ENCODE measurements at regions not wholly inside any gene's neighbourhood (a gene's known extent, or its start where the extent isn't known, plus 50 kb on each side); places are given as distances from the start of the nearest gene placed in this dataset.
"Not testable (repeated sequence)": the region's sequence is repeated elsewhere in the genome, so short reads cannot be mapped to it uniquely, and the experiment has no call there.

DNA sequence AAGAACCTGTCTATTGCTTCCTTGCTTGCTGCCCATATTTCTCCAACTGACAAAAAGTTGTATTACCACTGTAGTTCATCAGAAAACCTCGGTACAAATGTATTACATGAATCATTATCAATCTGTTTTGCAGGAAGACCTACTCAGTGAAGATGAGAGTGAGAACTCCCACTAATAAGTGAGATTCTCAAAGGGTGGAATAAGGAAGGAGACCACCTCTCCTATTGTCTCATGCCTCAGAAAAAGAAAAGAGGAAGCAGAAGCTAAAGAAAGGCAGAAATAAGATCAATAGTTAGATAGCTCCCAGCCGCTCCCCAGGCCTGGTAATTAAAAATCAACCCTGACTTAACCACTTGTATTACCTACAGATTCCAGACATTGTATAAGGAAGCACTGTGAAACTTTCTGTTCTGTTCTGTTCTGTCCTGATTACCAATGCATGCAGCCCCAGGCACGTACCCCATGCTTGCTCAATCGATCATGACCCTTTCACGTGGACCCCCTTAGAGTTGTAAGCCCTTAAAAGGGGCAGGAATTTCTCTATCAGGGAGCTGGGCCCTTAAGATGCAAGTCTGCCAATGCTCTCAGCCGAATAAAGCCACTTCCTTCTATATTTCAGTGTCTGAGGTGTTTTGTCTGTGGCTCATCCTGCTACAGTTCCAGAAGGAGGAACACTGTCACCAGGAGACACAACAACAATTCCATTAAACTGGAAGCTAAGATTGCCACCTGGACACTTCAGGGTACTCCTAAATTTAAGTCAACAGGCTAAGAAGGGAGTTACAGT, 152.5 kb upstream of the COX7C start:
- Histone ChIP-seq H3K27me3 (ENCODE audit: control insufficient read depth in 1 of 2, insufficient read depth in 2 of 2, low read length in 2 of 2) (no peaks in the 10 kb centered on the region), H3K4me3 (ENCODE audit: low read length in 2 of 2) (no peak overlapping the region), H3K4me1 (ENCODE audit: control insufficient read depth, insufficient read depth, low read length) (no peaks in the 10 kb centered on the region), H3K36me3 (ENCODE audit: control insufficient read depth in 2 of 2, insufficient read depth in 2 of 2, low read length in 2 of 2) (no peaks in the 10 kb centered on the region), H3K27ac (ENCODE audit: low read length) (no peak overlapping the region), H3K9ac (ENCODE audit: low read length in 2 of 2) (no peak overlapping the region), H3K9me3 (ENCODE audit: control insufficient read depth in 2 of 2, low read length in 2 of 2) (peaks cover 5 to 27% of the 10 kb centered on the region in 2 donors)

DNA sequence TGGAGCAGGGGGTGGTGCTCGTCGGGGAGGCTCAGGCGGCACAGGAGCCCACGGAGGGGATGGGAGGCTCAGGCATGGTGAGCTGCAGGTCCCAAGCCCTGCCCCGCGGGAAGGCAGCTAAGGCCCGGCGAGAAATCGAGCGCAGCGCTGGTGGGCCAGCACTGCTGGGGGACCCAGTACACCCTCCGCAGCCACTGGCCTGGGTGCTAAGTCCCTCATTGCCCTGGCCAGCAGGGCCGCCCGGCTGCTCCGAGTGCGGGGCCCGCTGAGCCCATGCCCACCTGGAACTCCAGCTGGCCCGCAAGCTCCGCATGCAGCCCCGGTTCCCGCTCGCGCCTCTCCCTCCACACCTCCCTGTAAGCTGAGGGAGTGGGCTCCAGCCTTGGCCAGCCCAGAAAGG, 151.0 kb upstream of the COX7C start:
- H3K9me3 ChIP-seq (ENCODE audit: control insufficient read depth in 2 of 2, low read length in 2 of 2) = peaks cover 5 to 27% of the 10 kb centered on the region in 2 donors
- not testable (repeated sequence) for H3K4me1 ChIP-seq (ENCODE audit: control insufficient read depth, insufficient read depth, low read length); H3K27me3 ChIP-seq (ENCODE audit: control insufficient read depth in 1 of 2, insufficient read depth in 2 of 2, low read length in 2 of 2)

DNA sequence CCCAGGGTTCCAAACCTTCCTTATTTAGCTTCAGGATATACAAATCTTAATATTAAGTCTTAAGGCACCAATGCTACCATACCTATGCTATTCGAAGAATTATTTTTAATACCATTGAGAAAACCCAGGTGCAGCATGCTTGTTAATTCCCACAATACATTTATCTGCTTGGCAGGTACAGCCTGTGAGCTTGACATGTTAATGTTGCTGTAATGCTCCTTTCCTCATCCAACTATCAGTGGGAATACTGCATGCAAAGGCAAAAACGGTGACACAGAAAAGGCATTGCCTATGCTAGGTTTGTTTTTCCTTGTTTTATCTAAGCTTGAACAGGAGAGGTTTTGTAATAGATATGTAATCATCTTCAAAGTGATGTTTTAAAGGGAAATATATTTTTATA, 135.7 kb upstream of the COX7C start:
- H3K27me3 ChIP-seq (ENCODE audit: control insufficient read depth in 1 of 2, insufficient read depth in 2 of 2, low read length in 2 of 2) = no peaks in the 10 kb centered on the region
- H3K27ac ChIP-seq (ENCODE audit: low read length) = no peak overlapping the region
- no peaks in the 10 kb centered on the region for H3K9me3 ChIP-seq (ENCODE audit: control insufficient read depth in 2 of 2, low read length in 2 of 2)
- no peak overlapping the region for H3K9ac ChIP-seq (ENCODE audit: low read length in 2 of 2)
- H3K36me3 ChIP-seq (ENCODE audit: control insufficient read depth in 2 of 2, insufficient read depth in 2 of 2, low read length in 2 of 2) = no peaks in the 10 kb centered on the region
- H3K4me3 ChIP-seq (ENCODE audit: low read length in 2 of 2) = no peak overlapping the region
- H3K4me1 ChIP-seq (ENCODE audit: control insufficient read depth, insufficient read depth, low read length) = no peaks in the 10 kb centered on the region

More for the DNA sequence above, 151.0 kb upstream of the COX7C start:
- H3K36me3 ChIP-seq (ENCODE audit: control insufficient read depth in 2 of 2, insufficient read depth in 2 of 2, low read length in 2 of 2); H3K9ac ChIP-seq (ENCODE audit: low read length in 2 of 2); H3K27ac ChIP-seq (ENCODE audit: low read length); H3K4me3 ChIP-seq (ENCODE audit: low read length in 2 of 2): not testable (repeated sequence)

DNA sequence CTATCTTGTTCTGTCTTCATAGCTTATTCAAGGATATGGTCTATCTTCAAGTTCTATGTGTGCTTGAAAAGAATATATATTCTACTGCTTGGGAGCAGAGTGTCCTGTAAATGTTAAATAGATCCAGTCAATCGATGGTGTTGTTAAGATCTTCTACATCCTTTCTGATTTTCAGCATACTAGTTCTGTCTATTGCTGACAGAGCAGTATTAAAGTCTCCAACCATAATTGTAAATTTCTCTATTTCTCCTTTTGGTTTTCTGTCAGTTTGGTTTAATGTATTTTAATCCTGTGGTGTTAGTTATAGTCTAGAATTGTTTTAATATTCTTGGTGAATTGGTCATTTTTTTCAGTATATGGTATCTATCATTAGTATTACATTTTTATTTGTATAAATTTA, 124.0 kb upstream of the COX7C start:
- Histone ChIP-seq H3K36me3 (ENCODE audit: control insufficient read depth in 2 of 2, insufficient read depth in 2 of 2, low read length in 2 of 2) (no peaks in the 10 kb centered on the region), H3K27me3 (ENCODE audit: control insufficient read depth in 1 of 2, insufficient read depth in 2 of 2, low read length in 2 of 2) (no peaks in the 10 kb centered on the region), H3K27ac (ENCODE audit: low read length) (no peak overlapping the region), H3K9me3 (ENCODE audit: control insufficient read depth in 2 of 2, low read length in 2 of 2) (no peaks in the 10 kb centered on the region), H3K4me1 (ENCODE audit: control insufficient read depth, insufficient read depth, low read length) (no peaks in the 10 kb centered on the region), H3K9ac (ENCODE audit: low read length in 2 of 2) (no peak overlapping the region), H3K4me3 (ENCODE audit: low read length in 2 of 2) (no peak overlapping the region)

DNA sequence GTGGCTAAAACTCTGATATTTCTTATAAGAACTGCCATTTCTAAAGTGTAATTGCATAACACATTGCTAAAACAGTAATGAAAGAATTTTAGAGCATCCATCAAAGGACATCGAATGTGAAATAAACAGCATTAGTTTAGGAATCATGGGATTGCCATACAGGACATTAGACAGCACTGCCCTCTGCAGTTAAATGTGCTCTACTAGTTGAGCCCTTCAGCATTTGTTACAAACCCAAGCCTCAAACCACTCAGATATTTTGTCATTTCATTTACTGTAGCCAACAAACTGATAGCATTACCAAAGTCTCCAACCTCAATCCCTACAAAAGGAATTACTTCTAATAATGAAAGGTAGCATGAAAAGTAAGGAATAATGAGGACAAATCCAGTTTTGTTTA, 116.8 kb upstream of the COX7C start:
- no peaks in the 10 kb centered on the region for H3K36me3 ChIP-seq (ENCODE audit: control insufficient read depth in 2 of 2, insufficient read depth in 2 of 2, low read length in 2 of 2)

DNA sequence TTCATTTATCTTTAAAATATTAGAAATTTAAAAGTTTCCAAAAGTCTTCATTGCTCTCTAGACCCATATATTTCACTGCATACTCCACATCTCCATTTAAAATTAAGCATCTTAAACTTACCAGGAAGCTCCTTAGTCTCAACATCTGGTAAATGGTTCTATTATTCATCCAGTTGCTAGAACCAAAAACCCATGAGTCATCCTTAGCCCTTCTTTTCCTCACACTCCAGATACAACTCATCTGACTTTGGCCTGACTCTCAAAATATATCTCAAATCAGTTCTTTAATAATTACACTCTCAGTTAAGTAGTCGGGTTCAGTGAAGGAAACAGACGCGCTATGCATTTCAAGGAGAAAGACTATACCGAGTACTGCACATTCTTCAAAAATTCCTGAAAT, 110.2 kb upstream of the COX7C start:
- Histone ChIP-seq H3K27ac (ENCODE audit: low read length) (no peak overlapping the region), H3K4me1 (ENCODE audit: control insufficient read depth, insufficient read depth, low read length) (no peaks in the 10 kb centered on the region), H3K36me3 (ENCODE audit: control insufficient read depth in 2 of 2, insufficient read depth in 2 of 2, low read length in 2 of 2) (no peaks in the 10 kb centered on the region), H3K27me3 (ENCODE audit: control insufficient read depth in 1 of 2, insufficient read depth in 2 of 2, low read length in 2 of 2) (no peaks in the 10 kb centered on the region), H3K4me3 (ENCODE audit: low read length in 2 of 2) (no peak overlapping the region), H3K9me3 (ENCODE audit: control insufficient read depth in 2 of 2, low read length in 2 of 2) (no peaks in the 10 kb centered on the region), H3K9ac (ENCODE audit: low read length in 2 of 2) (no peak overlapping the region)

More for the DNA sequence above, 116.8 kb upstream of the COX7C start:
- no peaks in the 10 kb centered on the region for H3K9me3 ChIP-seq (ENCODE audit: control insufficient read depth in 2 of 2, low read length in 2 of 2)
- H3K9ac ChIP-seq (ENCODE audit: low read length in 2 of 2) = no peak overlapping the region
- no peak overlapping the region for H3K27ac ChIP-seq (ENCODE audit: low read length)
- H3K4me3 ChIP-seq (ENCODE audit: low read length in 2 of 2) = no peak overlapping the region
- no peaks in the 10 kb centered on the region for H3K4me1 ChIP-seq (ENCODE audit: control insufficient read depth, insufficient read depth, low read length)
- no peaks in the 10 kb centered on the region for H3K27me3 ChIP-seq (ENCODE audit: control insufficient read depth in 1 of 2, insufficient read depth in 2 of 2, low read length in 2 of 2)

- H3K4me3 ChIP-seq (ENCODE audit: low read length in 2 of 2); H3K9me3 ChIP-seq (ENCODE audit: control insufficient read depth in 2 of 2, low read length in 2 of 2); H3K27me3 ChIP-seq (ENCODE audit: control insufficient read depth in 1 of 2, insufficient read depth in 2 of 2, low read length in 2 of 2); H3K9ac ChIP-seq (ENCODE audit: low read length in 2 of 2); H3K36me3 ChIP-seq (ENCODE audit: control insufficient read depth in 2 of 2, insufficient read depth in 2 of 2, low read length in 2 of 2); H3K4me1 ChIP-seq (ENCODE audit: control insufficient read depth, insufficient read depth, low read length); H3K27ac ChIP-seq (ENCODE audit: low read length): not testable (repeated sequence)
These were observed 107.3 kb upstream of the COX7C start for GRCh38 chr5:86510330-86510915.

DNA sequence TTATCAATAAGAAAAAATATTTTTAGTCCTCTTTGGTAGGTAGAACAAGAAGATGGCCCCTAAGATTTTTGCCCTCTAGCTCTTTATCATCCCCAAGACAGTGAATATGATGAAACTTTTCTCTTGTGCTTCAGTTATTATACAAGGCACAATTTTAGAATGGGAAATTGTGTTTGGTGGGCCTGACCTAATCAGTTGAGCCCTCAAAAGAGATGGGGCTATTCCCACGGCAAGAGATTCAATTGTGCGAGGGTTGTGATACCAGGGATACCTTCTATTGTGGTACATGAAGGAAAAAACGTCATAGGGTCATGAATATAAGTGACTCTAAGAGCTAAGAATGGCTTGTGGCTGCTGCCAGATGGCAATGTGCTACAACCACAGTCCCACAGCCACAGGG, 94.0 kb upstream of the COX7C start:
- H3K27me3 ChIP-seq (ENCODE audit: control insufficient read depth in 1 of 2, insufficient read depth in 2 of 2, low read length in 2 of 2) = no peaks in the 10 kb centered on the region
- peaks cover 0 to 4% of the 10 kb centered on the region in 2 donors for H3K9me3 ChIP-seq (ENCODE audit: control insufficient read depth in 2 of 2, low read length in 2 of 2)
- no peaks in the 10 kb centered on the region for H3K4me1 ChIP-seq (ENCODE audit: control insufficient read depth, insufficient read depth, low read length)
- no peak overlapping the region for H3K27ac ChIP-seq (ENCODE audit: low read length)
- no peaks in the 10 kb centered on the region for H3K36me3 ChIP-seq (ENCODE audit: control insufficient read depth in 2 of 2, insufficient read depth in 2 of 2, low read length in 2 of 2)
- H3K9ac ChIP-seq (ENCODE audit: low read length in 2 of 2) = no peak overlapping the region
- no peak overlapping the region for H3K4me3 ChIP-seq (ENCODE audit: low read length in 2 of 2)

GRCh38 chr5:86525622-86526021, 92.1 kb upstream of the COX7C start:
- H3K27ac ChIP-seq (ENCODE audit: low read length) = no peak overlapping the region
- no peak overlapping the region for H3K9ac ChIP-seq (ENCODE audit: low read length in 2 of 2)
- H3K4me3 ChIP-seq (ENCODE audit: low read length in 2 of 2) = no peak overlapping the region
- H3K27me3 ChIP-seq (ENCODE audit: control insufficient read depth in 1 of 2, insufficient read depth in 2 of 2, low read length in 2 of 2) = no peaks in the 10 kb centered on the region
- no peaks in the 10 kb centered on the region for H3K36me3 ChIP-seq (ENCODE audit: control insufficient read depth in 2 of 2, insufficient read depth in 2 of 2, low read length in 2 of 2)
- peaks cover 0 to 4% of the 10 kb centered on the region in 2 donors for H3K9me3 ChIP-seq (ENCODE audit: control insufficient read depth in 2 of 2, low read length in 2 of 2)
- no peaks in the 10 kb centered on the region for H3K4me1 ChIP-seq (ENCODE audit: control insufficient read depth, insufficient read depth, low read length)

GRCh38 chr5:86526811-86527348, 90.9 kb upstream of the COX7C start:
- Histone ChIP-seq H3K27me3 (ENCODE audit: control insufficient read depth in 1 of 2, insufficient read depth in 2 of 2, low read length in 2 of 2) (no peaks in the 10 kb centered on the region), H3K4me3 (ENCODE audit: low read length in 2 of 2) (no peak overlapping the region), H3K27ac (ENCODE audit: low read length) (no peak overlapping the region), H3K4me1 (ENCODE audit: control insufficient read depth, insufficient read depth, low read length) (no peaks in the 10 kb centered on the region), H3K9me3 (ENCODE audit: control insufficient read depth in 2 of 2, low read length in 2 of 2) (peaks cover 0 to 4% of the 10 kb centered on the region in 2 donors), H3K36me3 (ENCODE audit: control insufficient read depth in 2 of 2, insufficient read depth in 2 of 2, low read length in 2 of 2) (no peaks in the 10 kb centered on the region), H3K9ac (ENCODE audit: low read length in 2 of 2) (no peak overlapping the region)

DNA sequence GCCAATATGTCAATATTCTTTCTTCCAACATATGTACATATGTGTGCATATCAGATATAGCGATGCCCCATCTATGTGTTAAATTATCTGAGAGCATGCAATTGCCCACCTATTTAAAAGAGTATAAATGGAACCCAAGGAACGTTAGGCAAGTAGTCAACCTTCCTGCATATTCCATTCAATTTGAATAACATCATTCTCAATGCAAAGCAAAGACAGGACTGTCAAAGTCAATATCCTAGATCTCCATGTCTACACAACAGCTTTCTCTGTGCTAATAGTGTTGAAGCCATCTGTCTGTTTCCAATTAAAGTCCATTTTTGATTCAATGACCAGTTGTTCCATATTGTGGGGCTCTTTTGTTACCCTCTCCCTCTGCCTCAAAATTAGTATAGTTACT, 85.3 kb upstream of the COX7C start:
- H3K4me3 ChIP-seq (ENCODE audit: low read length in 2 of 2) = no peak overlapping the region
- no peaks in the 10 kb centered on the region for H3K9me3 ChIP-seq (ENCODE audit: control insufficient read depth in 2 of 2, low read length in 2 of 2)
- peaks cover 0 to 2% of the 10 kb centered on the region in 2 donors for H3K27me3 ChIP-seq (ENCODE audit: control insufficient read depth in 1 of 2, insufficient read depth in 2 of 2, low read length in 2 of 2)
- no peaks in the 10 kb centered on the region for H3K4me1 ChIP-seq (ENCODE audit: control insufficient read depth, insufficient read depth, low read length)
- no peaks in the 10 kb centered on the region for H3K36me3 ChIP-seq (ENCODE audit: control insufficient read depth in 2 of 2, insufficient read depth in 2 of 2, low read length in 2 of 2)
- H3K27ac ChIP-seq (ENCODE audit: low read length) = no peak overlapping the region
- no peak overlapping the region for H3K9ac ChIP-seq (ENCODE audit: low read length in 2 of 2)

Measured in stomach smooth muscle (tissue), 2 donors.